ENCODE measurements at regions not wholly inside any gene's neighbourhood (a gene's known extent, or its start where the extent isn't known, plus 50 kb on each side); places are given as distances from the start of the nearest gene placed in this dataset.

DNA sequence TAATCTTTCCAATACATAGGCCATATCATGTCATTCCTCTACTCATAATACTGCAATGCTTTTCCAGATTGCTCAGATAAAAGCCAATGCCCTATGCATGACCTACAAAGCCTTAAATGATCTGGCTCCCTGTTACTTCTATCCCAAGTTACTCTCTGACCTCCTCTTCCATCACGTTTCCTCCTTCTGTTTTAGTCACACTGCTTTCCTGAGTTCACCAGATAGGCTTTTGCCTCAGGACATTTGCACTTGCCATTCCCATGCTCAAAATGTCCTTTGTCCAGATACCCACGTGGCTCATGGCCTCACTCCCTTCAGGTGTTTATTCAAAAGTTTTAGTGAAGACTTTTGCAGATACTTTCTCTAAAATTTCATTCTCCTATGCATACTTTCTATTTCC is 138.7 kb upstream of the PRICKLE1 start:
- Histone ChIP-seq H3K9ac (ENCODE audit: insufficient read depth, low read length, poor library complexity, severe bottlenecking) (no peak overlapping the region), H3K4me1 (ENCODE audit: control insufficient read depth in 1 of 2, insufficient read depth in 2 of 2, low read length in 2 of 2) (no peaks in the 10 kb centered on the region), H3K4me2 (replicated peaks; ENCODE audit: extremely low read depth, low read length, poor library complexity, severe bottlenecking) (no peak overlapping the region), H4K20me1 (ENCODE audit: insufficient read depth, low read length) (no peaks in the 10 kb centered on the region), H3K36me3 (replicated peaks in 1 of 2; ENCODE audit: control insufficient read depth in 1 of 2, insufficient read depth in 2 of 2, low read length in 2 of 2) (no peaks in the 10 kb centered on the region), H2AFZ (ENCODE audit: insufficient read depth, low read depth, low read length, poor library complexity, severe bottlenecking) (no peak overlapping the region), H3K9me3 (replicated peaks in 1 of 2; ENCODE audit: control insufficient read depth in 1 of 2, insufficient read depth in 1 of 2, low read length in 2 of 2) (peaks cover 20 to 21% of the 10 kb centered on the region in 2 donors), H3K27me3 (ENCODE audit: control insufficient read depth in 2 of 2, insufficient read depth in 2 of 2, low read length in 2 of 2) (no peaks in the 10 kb centered on the region), H3K79me2 (ENCODE audit: insufficient read depth, low read length) (no peaks in the 10 kb centered on the region), H3K27ac (ENCODE audit: low read depth in 1 of 2, low read length in 2 of 2) (no peak overlapping the region), H3K4me3 (replicated peaks in 1 of 3; ENCODE audit: low read depth in 2 of 3, low read length in 3 of 3) (no peak overlapping the region)
- H3K36me3 Mint-ChIP-seq: no peaks in the 10 kb centered on the region
- intact Hi-C loops (cut with micrococcal nuclease): no loop called here
- no peaks in the 10 kb centered on the region for H3K4me1 Mint-ChIP-seq
- H3K4me3 Mint-ChIP-seq: no peak overlapping the region
- no peak for DNase-seq
- no peak overlapping the region for H3K27ac Mint-ChIP-seq
- TF ChIP-seq, protein P1, sequence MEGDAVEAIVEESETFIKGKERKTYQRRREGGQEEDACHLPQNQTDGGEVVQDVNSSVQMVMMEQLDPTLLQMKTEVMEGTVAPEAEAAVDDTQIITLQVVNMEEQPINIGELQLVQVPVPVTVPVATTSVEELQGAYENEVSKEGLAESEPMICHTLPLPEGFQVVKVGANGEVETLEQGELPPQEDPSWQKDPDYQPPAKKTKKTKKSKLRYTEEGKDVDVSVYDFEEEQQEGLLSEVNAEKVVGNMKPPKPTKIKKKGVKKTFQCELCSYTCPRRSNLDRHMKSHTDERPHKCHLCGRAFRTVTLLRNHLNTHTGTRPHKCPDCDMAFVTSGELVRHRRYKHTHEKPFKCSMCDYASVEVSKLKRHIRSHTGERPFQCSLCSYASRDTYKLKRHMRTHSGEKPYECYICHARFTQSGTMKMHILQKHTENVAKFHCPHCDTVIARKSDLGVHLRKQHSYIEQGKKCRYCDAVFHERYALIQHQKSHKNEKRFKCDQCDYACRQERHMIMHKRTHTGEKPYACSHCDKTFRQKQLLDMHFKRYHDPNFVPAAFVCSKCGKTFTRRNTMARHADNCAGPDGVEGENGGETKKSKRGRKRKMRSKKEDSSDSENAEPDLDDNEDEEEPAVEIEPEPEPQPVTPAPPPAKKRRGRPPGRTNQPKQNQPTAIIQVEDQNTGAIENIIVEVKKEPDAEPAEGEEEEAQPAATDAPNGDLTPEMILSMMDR (IDR thresholded peaks at IDR 0.05): no peak
- H3K9me3 Mint-ChIP-seq: peaks cover 7 to 21% (median 11%) of the 10 kb centered on the region in 7 donors
- H3K27me3 Mint-ChIP-seq (ENCODE audit: low read depth in 3 of 3): peaks cover 0 to 2% (median 0%) of the 10 kb centered on the region in 3 donors
- 53% methylated on average over 2 of the region's 2 CpGs for WGBS (ENCODE audit: insufficient coverage)

DNA sequence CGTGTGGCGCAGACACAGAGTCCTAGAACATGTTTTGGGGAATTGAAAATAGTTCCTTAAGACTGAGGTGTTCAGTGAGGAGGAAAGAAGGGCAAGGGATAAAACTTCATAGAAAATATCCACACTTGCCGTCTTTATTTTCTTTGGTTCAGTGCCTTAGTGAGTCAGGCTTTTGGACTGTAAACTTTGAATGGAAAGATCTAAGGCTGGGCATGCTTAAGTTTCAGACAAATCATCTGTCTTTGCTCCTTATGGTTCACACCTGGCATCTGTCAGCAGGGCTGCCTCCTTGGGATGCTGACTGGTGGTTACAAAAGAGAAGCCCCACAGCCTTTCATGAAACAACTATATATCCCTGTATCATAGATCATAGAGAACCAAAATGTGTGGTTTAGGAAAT is 136.3 kb upstream of the PRICKLE1 start:
- Mint-ChIP-seq H3K27me3 (ENCODE audit: low read depth in 3 of 3) (peaks cover 0 to 2% (median 0%) of the 10 kb centered on the region in 3 donors), H3K36me3 (no peaks in the 10 kb centered on the region), H3K4me3 (no peak overlapping the region), H3K9me3 (peaks cover 4 to 24% (median 12%) of the 10 kb centered on the region in 7 donors), H3K4me1 (no peaks in the 10 kb centered on the region), H3K27ac (no peak overlapping the region)
- TF ChIP-seq, protein P1 (IDR thresholded peaks at IDR 0.05): no peak
- no peak overlapping the region for H2AFZ ChIP-seq (ENCODE audit: insufficient read depth, low read depth, low read length, poor library complexity, severe bottlenecking)
- no peak overlapping the region for H3K9ac ChIP-seq (ENCODE audit: insufficient read depth, low read length, poor library complexity, severe bottlenecking)
- intact Hi-C loops (cut with micrococcal nuclease): no loop called here
- whole genome bisulfite sequencing (ENCODE audit: insufficient coverage): no CpG with 5 or more reads among the region's 3 CpGs
- no peak for DNase-seq
- H3K4me3 ChIP-seq (replicated peaks in 1 of 3; ENCODE audit: low read depth in 2 of 3, low read length in 3 of 3): no peak overlapping the region
- no peaks in the 10 kb centered on the region for H3K4me1 ChIP-seq (ENCODE audit: control insufficient read depth in 1 of 2, insufficient read depth in 2 of 2, low read length in 2 of 2)
- H3K27ac ChIP-seq (ENCODE audit: low read depth in 1 of 2, low read length in 2 of 2): no peak overlapping the region
- H4K20me1 ChIP-seq (ENCODE audit: insufficient read depth, low read length): no peaks in the 10 kb centered on the region
- no peaks in the 10 kb centered on the region for H3K27me3 ChIP-seq (ENCODE audit: control insufficient read depth in 2 of 2, insufficient read depth in 2 of 2, low read length in 2 of 2)
- no peaks in the 10 kb centered on the region for H3K36me3 ChIP-seq (replicated peaks in 1 of 2; ENCODE audit: control insufficient read depth in 1 of 2, insufficient read depth in 2 of 2, low read length in 2 of 2)
- H3K9me3 ChIP-seq (replicated peaks in 1 of 2; ENCODE audit: control insufficient read depth in 1 of 2, insufficient read depth in 1 of 2, low read length in 2 of 2): peaks cover 15 to 21% of the 10 kb centered on the region in 2 donors
- H3K4me2 ChIP-seq (replicated peaks; ENCODE audit: extremely low read depth, low read length, poor library complexity, severe bottlenecking): no peak overlapping the region
- no peaks in the 10 kb centered on the region for H3K79me2 ChIP-seq (ENCODE audit: insufficient read depth, low read length)
